Muscle layer of duodenum (tissue), 2 donors: ENCODE measurements at regions not wholly inside any gene's neighbourhood (a gene's known extent, or its start where the extent isn't known, plus 50 kb on each side); places are given as distances from the start of the nearest gene placed in this dataset.

ENCODE experiments used
- H3K27ac ChIP-seq: one replicate; pipeline ENCODE4 v1.7.0; 2013; ENCODE audit warnings: mild to moderate bottlenecking, low read length
- H3K27me3 ChIP-seq: one replicate; pipeline ENCODE4 v1.7.0; 2013; ENCODE audit warnings: low read depth, mild to moderate bottlenecking, control low read depth, low read length
- H3K36me3 ChIP-seq, 2 donors: one replicate each; pipeline ENCODE4 v1.7.0; 2013; ENCODE audit warnings: low read length in 2 of 2, control low read depth in 1 of 2, mild to moderate bottlenecking in 1 of 2; ENCODE audit not compliant: insufficient read depth in 2 of 2, control insufficient read depth in 1 of 2
- H3K4me1 ChIP-seq, 2 donors: one replicate each; pipeline ENCODE4 v1.7.0; 2013; ENCODE audit warnings: low read length in 2 of 2, mild to moderate bottlenecking in 2 of 2, control low read depth in 1 of 2, moderate library complexity in 1 of 2; ENCODE audit not compliant: insufficient read depth in 2 of 2, control insufficient read depth in 1 of 2
- H3K4me3 ChIP-seq, 2 donors: one replicate each; pipeline ENCODE4 v1.7.0; 2013; ENCODE audit warnings: low read length in 2 of 2, low read depth in 1 of 2, mild to moderate bottlenecking in 1 of 2
- H3K9me3 ChIP-seq, 2 donors: one replicate each; pipeline ENCODE4 v1.7.0; 2013; ENCODE audit warnings: low read length in 2 of 2, control low read depth in 1 of 2, mild to moderate bottlenecking in 1 of 2; ENCODE audit not compliant: control insufficient read depth in 1 of 2
- donor health status: healthy.

DNA sequence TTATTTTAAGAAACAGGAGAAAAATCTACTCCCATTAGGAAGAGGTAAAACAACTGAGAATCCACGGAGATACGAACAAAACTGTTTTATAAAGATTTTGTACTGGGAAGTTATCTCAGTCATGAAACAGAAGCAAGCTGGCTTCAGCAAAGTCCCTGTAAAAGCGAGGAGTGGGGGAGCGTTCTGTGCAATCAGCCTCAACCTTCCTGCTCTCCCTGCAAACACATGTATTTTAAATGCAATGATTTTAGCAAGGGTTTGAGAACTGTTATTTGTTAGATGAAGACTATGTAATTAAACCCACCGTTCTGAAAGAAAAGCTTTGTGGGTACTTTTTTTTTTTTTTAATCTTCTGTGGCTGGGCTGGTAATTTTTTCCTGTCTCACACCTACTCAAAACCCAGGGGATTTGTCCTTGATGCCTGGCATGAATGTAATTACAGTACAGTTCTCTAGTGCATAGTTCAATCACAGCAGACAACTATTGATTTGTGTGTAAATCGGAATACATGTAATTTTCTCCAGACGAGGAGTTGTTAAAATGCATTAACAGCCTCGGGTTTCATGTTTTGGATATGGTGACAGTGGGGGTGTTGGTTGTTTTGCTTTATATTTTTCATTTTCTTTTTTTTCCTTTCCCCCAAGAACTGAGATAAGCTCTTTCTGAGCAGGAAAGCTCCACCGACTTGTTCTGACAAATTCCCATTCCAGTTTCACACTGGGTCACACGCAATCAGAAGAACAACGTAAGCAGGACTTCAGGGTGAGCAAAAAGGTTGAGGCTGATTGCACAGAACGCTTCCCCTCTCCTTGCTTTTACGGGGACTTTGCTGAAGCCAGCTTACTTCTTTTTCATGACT is 153.6 kb downstream of the PHLDA1 start:
- Histone ChIP-seq H3K4me1 (no peaks in the 10 kb centered on the region), H3K9me3 (no peaks in the 10 kb centered on the region), H3K27me3 (no peaks in the 10 kb centered on the region), H3K4me3 (peak overlapping the region in 1 of 2 donors; percentile 29), H3K36me3 (no peaks in the 10 kb centered on the region), H3K27ac (no peak overlapping the region)

DNA sequence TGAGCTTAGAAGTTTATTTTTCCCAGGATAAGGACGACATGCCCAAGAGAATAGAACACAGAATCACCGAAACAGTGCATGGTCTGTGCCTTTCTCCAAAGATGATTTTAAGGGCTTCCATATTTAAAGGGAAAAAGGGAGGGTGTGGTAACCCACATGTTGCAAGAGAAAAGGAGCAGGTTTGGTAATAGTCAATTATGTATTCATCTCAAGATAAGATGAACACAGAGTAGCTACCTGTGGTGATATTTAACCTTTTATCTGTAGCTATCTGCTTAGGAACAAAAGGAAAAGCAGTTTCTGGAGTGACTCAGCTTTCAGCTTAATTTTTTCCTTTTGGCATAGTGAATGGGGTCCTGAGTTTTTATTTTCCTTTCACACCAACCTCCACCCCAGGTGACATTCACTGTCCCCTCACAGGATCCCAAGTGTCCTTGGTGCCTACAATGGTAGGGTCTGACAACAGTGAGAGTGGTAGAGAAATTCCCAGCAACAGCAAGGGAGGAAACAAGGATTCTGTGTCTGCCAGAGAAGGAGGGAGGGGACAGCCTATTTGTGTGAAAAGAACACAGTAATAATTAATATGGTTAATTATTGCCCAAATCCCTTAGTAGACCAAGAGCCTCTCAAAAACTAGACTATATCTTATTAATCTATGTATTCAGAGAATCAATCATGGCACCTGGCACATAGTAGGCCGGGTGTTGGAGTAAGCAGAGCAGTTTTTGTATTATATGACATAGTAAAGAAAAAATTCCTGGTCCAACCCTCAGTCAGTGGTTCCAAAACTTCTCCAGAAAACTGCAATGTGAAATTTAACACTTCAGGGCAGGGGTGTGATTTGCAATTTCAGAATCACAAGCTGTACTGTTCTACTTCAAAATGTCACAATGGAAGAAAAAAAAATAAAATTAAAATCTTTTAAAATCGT is 154.5 kb downstream of the PHLDA1 start:
- Histone ChIP-seq H3K4me1 (no peaks in the 10 kb centered on the region), H3K36me3 (no peaks in the 10 kb centered on the region), H3K4me3 (no peak overlapping the region), H3K27ac (no peak overlapping the region), H3K27me3 (no peaks in the 10 kb centered on the region), H3K9me3 (no peaks in the 10 kb centered on the region)

DNA sequence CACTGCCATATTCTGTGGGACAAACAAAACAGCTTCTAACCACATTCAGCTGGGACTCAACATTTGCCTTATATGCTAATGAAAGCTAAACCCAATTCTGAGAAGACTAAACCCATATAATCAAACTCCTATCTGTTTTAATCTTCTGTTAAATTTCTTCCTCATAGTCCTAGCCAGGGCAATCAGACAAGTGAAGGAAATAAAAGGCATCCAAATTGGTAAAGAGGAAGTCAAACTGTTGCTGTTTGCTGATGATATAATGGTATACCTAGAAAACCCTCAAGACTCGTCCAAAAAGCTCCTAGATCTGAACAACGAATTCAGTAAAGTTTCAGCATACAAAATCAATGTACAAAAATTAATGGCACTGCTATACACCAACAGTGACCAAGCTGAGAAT is 157.1 kb downstream of the PHLDA1 start:
- H3K27me3 ChIP-seq: no peaks in the 10 kb centered on the region
- H3K27ac ChIP-seq: no peak overlapping the region
- H3K4me1 ChIP-seq: no peaks in the 10 kb centered on the region
- H3K36me3 ChIP-seq: no peaks in the 10 kb centered on the region
- no peaks in the 10 kb centered on the region for H3K9me3 ChIP-seq
- no peak overlapping the region for H3K4me3 ChIP-seq

DNA sequence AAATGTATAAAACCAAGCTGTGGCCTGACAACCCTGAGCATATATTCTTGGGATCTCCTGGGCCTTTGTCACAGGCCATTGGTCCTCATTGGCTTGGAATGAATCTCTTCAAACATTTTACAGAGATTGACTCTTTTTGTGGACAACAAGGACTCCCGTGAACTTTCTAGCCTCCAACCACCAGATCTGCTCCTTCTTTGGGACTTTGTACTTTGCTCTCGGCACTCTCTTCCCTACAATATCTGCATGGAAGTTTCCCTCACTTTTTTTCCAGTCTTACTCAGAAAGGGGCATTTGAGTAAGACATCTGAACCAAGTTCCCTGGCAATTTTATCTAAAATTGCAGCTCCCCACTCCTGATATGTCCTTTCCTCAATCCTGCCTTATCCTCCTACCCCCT is 158.8 kb downstream of the PHLDA1 start:
- H3K9me3 ChIP-seq: no peaks in the 10 kb centered on the region
- H3K4me1 ChIP-seq: no peaks in the 10 kb centered on the region
- no peaks in the 10 kb centered on the region for H3K36me3 ChIP-seq
- H3K27ac ChIP-seq: no peak overlapping the region
- H3K4me3 ChIP-seq: no peak overlapping the region
- H3K27me3 ChIP-seq: no peaks in the 10 kb centered on the region

DNA sequence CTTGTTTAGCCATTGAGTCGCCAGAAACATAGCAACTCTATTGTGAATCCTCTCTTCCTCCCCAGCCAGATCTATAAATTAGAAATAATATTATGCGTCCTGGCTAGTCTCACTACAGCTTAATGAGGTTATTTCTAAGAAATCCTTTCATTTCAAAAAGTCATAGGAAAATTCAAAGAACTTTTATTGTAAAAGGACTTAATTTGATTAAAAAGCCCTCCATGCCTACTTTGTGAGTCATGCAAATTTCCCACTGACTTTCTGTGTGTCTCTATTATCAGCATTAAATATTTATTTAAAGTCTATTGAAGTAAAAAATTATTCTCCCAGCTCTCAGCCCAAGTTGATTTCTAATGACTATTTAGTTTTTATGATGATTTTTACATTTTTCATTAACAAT is 160.7 kb downstream of the PHLDA1 start:
- Histone ChIP-seq H3K27ac (no peak overlapping the region), H3K9me3 (no peaks in the 10 kb centered on the region), H3K4me1 (no peaks in the 10 kb centered on the region), H3K27me3 (no peaks in the 10 kb centered on the region), H3K36me3 (no peaks in the 10 kb centered on the region), H3K4me3 (no peak overlapping the region)

DNA sequence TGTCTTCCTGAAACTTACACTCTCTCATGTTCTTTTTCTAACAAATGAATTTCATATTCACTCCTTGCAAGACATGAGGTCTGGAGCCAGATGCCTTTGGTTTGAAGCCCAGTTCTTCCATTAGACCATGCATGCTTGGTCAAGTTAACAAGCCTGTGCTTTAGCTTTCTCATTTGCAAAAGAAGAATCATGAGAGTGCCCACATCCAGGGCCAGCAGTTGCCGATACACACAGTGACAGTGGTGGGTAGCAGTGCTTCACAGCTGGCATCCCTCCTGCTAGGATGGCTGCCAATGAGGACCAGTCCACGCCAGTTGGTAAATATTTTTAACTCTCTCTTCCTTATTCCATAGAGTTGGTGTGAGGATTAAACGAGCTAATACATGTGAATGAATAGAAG is 163.1 kb downstream of the PHLDA1 start:
- no peak overlapping the region for H3K27ac ChIP-seq
- no peaks in the 10 kb centered on the region for H3K4me1 ChIP-seq
- H3K4me3 ChIP-seq: no peak overlapping the region
- no peaks in the 10 kb centered on the region for H3K36me3 ChIP-seq
- H3K9me3 ChIP-seq: no peaks in the 10 kb centered on the region
- no peaks in the 10 kb centered on the region for H3K27me3 ChIP-seq

DNA sequence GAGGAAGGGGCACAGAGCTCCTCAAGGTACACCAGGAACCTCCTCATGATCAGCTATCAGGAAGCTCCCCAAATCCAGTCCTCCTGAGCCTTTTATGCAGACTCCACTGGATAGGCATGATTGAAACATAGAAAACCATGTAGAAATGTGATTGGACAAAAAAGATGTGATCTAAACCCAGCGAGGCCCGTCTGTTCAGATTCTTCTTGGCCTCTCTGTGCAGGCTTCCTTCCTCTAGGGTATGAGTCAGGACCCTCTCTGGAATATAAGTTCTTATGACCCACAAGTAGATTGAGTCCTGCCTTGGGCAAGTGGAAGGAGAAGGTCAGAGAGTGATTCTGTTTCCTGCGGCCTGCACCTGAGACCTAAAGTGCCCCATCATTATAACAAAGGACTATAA is 166.3 kb downstream of the PHLDA1 start:
- Histone ChIP-seq H3K9me3 (no peaks in the 10 kb centered on the region), H3K27ac (no peak overlapping the region), H3K4me3 (no peak overlapping the region), H3K4me1 (no peaks in the 10 kb centered on the region), H3K27me3 (no peaks in the 10 kb centered on the region), H3K36me3 (no peaks in the 10 kb centered on the region)

DNA sequence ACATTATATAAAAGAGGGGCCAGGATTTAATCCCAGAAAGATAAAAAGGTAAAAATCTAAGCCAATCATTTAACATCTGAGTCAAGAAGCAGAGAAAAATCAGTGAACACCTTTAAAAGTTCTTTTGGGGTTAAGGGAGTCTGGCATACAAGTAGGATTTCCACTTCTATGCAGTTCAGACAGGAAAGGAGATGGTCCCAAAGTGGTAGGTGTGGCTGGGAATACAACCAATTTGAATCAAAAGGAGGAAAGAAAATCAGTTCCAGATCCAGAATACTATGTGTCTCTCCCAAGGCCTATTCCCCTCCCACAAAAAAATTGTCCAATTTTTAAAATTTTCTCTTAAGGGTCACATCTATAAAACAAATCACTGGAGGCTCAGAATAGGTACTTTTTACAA is 167.4 kb downstream of the PHLDA1 start:
- no peaks in the 10 kb centered on the region for H3K27me3 ChIP-seq
- H3K4me3 ChIP-seq: no peak overlapping the region
- no peaks in the 10 kb centered on the region for H3K4me1 ChIP-seq
- H3K36me3 ChIP-seq: no peaks in the 10 kb centered on the region
- H3K9me3 ChIP-seq: no peaks in the 10 kb centered on the region
- no peak overlapping the region for H3K27ac ChIP-seq

DNA sequence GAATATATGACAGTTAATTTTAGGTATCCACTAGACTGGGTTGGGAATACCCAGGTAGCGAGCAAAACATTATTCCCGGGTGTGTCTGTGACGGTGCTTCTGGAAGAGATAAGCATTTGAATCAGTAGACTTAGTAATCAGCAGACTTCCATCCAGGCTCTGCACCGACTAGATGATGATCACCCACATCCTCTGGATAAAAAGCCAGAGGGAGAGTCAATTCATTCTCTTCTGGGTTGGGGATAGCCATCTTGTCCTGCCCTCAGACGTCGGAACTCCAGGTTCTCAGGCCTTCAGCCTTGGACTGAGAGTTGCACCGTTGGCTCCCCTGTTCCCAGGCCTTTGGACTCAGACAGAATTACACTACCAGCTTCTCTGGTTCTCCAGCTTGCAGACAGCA is 168.0 kb downstream of the PHLDA1 start:
- H3K9me3 ChIP-seq: no peaks in the 10 kb centered on the region
- H3K4me1 ChIP-seq: no peaks in the 10 kb centered on the region
- H3K4me3 ChIP-seq: no peak overlapping the region
- no peaks in the 10 kb centered on the region for H3K36me3 ChIP-seq
- no peak overlapping the region for H3K27ac ChIP-seq
- H3K27me3 ChIP-seq: no peaks in the 10 kb centered on the region

DNA sequence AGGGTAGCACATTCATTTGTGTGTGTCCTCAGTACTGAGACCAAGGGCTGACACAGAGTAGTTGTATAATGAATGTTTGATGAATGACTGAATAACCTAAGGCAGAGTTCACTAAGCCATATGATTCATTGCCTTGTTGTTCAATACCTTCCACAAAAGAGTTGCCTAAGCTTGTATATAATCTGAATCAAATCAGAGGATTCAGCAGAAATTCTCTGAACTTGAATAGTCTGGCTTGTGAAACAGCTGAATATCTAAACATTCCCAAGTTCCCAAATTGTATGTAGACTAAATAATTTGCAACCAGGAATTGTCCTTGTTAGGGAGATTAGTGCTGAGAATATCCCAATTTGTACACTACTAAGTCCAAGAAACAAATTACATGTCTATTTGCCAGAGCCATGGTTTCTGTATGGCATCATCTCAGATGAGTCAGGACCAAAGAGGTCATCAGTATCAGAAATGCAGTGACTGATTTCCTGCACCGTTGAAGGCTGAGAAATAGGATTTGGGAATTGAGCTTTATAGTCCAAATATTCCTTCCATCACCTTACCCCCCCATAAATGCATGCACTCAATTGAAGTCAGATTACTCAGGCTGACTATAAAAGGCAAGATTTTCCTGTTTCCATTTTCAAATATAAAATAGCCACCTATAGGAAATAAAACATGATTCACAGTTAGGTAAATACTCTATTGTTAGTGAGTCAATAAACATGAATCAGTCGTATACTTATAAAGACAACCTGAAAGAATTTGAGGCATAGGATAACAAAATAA is 168.7 kb downstream of the PHLDA1 start:
- Histone ChIP-seq H3K36me3 (no peaks in the 10 kb centered on the region), H3K4me3 (no peak overlapping the region), H3K27me3 (no peaks in the 10 kb centered on the region), H3K4me1 (no peaks in the 10 kb centered on the region), H3K27ac (no peak overlapping the region), H3K9me3 (no peaks in the 10 kb centered on the region)

DNA sequence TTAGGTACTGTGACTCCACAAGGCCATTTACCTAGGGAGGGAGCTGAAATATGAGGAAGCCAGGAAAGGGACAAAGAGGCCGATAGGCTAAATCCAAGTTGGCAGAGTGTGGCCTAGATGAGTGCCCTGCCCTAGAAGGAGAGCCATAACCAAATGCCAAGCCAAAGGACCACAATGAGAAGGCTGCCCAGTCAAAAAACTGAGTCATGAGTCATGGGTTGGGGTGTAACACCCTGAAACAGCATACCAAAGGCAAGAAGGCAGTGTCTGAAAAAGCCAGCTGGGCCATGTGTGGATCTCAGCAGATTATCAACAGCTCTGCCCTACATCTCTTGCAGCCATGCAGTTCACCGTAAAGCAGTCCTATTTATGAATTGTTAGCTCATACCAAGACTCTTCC is 171.7 kb downstream of the PHLDA1 start:
- no peak overlapping the region for H3K27ac ChIP-seq
- no peaks in the 10 kb centered on the region for H3K4me1 ChIP-seq
- no peaks in the 10 kb centered on the region for H3K36me3 ChIP-seq
- H3K27me3 ChIP-seq: no peaks in the 10 kb centered on the region
- no peaks in the 10 kb centered on the region for H3K9me3 ChIP-seq
- H3K4me3 ChIP-seq: no peak overlapping the region
